Upper lobe of right lung (tissue), 1 donor: ENCODE measurements at regions not wholly inside any gene's neighbourhood (a gene's known extent, or its start where the extent isn't known, plus 50 kb on each side); places are given as distances from the start of the nearest gene placed in this dataset.
"Not testable (repeated sequence)": the region's sequence is repeated elsewhere in the genome, so short reads cannot be mapped to it uniquely, and the experiment has no call there.

ENCODE experiments used
- ATAC-seq: fragments of 200-7000 bp; cut with Tn5 transposase; one replicate; pipeline ENCODE4 v1.9.1; 2020; ENCODE audit warnings: mild to moderate bottlenecking, moderate library complexity
- DNase-seq: peaks from one replicate; pipeline ENCODE4 v3.0.0-alpha.2; 2020
- H3K27ac ChIP-seq: fragments of 200-600 bp; one replicate; pipeline ENCODE4 v1.8.0; 2022
- H3K27me3 ChIP-seq: fragments of 200-600 bp; one replicate; pipeline ENCODE4 v1.8.0; 2022; ENCODE audit warnings: mild to moderate bottlenecking
- H3K36me3 ChIP-seq: fragments of 200-600 bp; one replicate; pipeline ENCODE4 v1.8.0; 2022
- H3K4me1 ChIP-seq: fragments of 200-600 bp; one replicate; pipeline ENCODE4 v1.8.0; 2022
- H3K4me3 ChIP-seq: fragments of 200-600 bp; one replicate; pipeline ENCODE4 v1.8.0; 2022; ENCODE audit warnings: mild to moderate bottlenecking
- H3K9me3 ChIP-seq: fragments of 200-600 bp; one replicate; pipeline ENCODE4 v1.8.0; 2022
- intact Hi-C: fragments of 100-400 bp; cut with DNase I; formaldehyde crosslinking; loops from one replicate; pipeline ENCODE4 v1.11.0; 2022
- TF ChIP-seq, protein P1 (sequence below): fragments of 200-600 bp; IDR thresholded peaks from one replicate; pipeline ENCODE4 v1.8.0; 2022; ENCODE audit warnings: antibody characterized with exemption
- donor health status: DM: no; HTN: yes; CAD: no; lungs with severe emphysema.

DNA sequence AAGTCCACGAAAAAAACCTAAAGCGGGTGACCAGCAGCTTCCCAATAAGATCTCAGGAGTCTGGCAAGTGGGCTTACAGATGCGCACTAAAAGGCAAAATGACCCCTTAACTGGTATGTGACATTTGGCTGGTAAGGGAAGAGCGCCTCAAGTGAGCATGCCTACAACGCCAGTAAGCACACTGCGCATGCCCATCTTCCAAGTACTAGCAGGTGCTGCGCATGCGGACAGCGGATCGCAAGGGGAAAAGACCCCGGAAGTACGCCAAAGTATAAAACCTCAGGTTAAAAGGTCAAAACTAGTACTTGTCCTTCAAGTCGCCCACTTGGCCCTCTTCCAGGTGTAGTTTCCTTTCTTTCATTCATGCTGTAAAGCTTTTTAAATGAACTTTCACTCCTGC lies 518.5 kb upstream of the MDGA2 start:
- TF ChIP-seq, protein P1, sequence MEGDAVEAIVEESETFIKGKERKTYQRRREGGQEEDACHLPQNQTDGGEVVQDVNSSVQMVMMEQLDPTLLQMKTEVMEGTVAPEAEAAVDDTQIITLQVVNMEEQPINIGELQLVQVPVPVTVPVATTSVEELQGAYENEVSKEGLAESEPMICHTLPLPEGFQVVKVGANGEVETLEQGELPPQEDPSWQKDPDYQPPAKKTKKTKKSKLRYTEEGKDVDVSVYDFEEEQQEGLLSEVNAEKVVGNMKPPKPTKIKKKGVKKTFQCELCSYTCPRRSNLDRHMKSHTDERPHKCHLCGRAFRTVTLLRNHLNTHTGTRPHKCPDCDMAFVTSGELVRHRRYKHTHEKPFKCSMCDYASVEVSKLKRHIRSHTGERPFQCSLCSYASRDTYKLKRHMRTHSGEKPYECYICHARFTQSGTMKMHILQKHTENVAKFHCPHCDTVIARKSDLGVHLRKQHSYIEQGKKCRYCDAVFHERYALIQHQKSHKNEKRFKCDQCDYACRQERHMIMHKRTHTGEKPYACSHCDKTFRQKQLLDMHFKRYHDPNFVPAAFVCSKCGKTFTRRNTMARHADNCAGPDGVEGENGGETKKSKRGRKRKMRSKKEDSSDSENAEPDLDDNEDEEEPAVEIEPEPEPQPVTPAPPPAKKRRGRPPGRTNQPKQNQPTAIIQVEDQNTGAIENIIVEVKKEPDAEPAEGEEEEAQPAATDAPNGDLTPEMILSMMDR = no peak
- intact Hi-C loops = no loop called here

DNA sequence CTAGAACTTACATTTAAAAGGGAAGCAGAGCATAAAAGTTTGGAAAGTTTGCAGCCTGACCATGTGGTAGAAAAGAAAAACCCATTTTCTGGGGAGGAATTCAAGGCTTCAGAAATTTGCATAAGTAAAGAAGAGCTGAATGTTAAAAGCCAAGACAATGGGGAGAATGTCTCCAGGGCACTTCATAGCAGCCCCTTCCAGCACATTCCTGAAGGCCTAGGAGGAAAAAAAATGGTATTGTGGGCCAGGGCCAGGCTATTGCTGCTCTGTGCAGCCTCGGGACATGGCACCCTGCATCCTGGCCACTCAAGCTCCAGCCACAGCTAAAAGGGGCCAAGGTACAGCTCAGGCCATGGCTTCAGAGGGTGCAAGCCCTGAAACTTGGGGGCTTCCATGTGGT lies 474.2 kb upstream of the MDGA2 start:
- DNase-seq, H3K9me3 ChIP-seq, intact Hi-C loops, H3K27me3 ChIP-seq, H3K27ac ChIP-seq, H3K4me3 ChIP-seq, H3K36me3 ChIP-seq, ATAC-seq, H3K4me1 ChIP-seq: not testable (repeated sequence)

More for the DNA sequence above, 518.5 kb upstream of the MDGA2 start:
- no peaks in the 10 kb centered on the region for H3K4me1 ChIP-seq
- H3K27ac ChIP-seq = no peak overlapping the region
- no peak for DNase-seq
- H3K27me3 ChIP-seq = no peaks in the 10 kb centered on the region
- H3K9me3 ChIP-seq = no peaks in the 10 kb centered on the region
- no peak overlapping the region for H3K4me3 ChIP-seq
- H3K36me3 ChIP-seq = no peaks in the 10 kb centered on the region
- ATAC-seq = no peak

DNA sequence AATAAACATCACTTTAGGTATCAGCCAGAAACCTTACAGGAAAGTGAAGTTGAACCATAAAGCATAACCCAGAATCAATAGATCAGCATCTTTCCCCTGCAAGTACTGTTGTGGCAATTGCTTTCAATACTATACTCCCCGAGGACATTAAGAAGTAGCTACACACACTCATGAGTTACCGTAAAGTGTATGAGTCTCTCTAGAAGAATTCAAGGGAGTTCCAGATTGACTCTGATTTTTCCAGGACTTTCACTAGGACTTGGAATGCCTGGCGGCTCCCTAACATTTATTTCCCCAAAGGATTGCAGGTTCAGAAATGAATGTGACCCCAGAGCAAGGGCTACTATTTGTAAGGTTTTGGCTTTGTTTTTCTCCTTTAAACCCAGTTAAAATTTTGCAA lies 465.4 kb upstream of the MDGA2 start:
- no peaks in the 10 kb centered on the region for H3K4me1 ChIP-seq
- no peak overlapping the region for H3K27ac ChIP-seq
- H3K4me3 ChIP-seq = no peak overlapping the region
- TF ChIP-seq, protein P1 = no peak
- H3K36me3 ChIP-seq = no peaks in the 10 kb centered on the region
- H3K27me3 ChIP-seq = no peaks in the 10 kb centered on the region
- H3K9me3 ChIP-seq = no peaks in the 10 kb centered on the region
- ATAC-seq = no peak
- no peak for DNase-seq
- intact Hi-C loops = no loop called here

DNA sequence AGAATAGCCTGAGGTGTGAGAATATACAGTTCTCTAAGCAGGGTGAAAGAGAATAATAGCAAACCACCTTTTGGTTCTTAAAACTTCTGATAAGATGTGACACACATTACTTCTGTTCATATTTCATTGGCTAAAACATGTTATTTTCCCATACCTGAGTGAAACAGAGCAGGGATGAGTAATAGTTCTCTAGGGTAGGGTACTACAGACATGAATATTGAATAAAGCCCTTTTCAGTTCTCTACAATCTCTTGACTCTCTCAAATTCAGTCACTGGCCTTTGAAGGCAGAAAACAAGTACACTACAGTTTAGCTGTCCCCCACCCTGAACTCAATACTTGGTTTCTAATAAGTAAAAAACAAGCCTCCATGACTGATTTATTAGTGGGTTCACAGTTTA lies 454.1 kb upstream of the MDGA2 start:
- H3K4me3 ChIP-seq = no peak overlapping the region
- intact Hi-C loops = no loop called here
- no peaks in the 10 kb centered on the region for H3K27me3 ChIP-seq
- DNase-seq = no peak
- H3K4me1 ChIP-seq = no peaks in the 10 kb centered on the region
- H3K27ac ChIP-seq = no peak overlapping the region
- H3K9me3 ChIP-seq = no peaks in the 10 kb centered on the region
- TF ChIP-seq, protein P1 = no peak
- no peaks in the 10 kb centered on the region for H3K36me3 ChIP-seq
- ATAC-seq = no peak

DNA sequence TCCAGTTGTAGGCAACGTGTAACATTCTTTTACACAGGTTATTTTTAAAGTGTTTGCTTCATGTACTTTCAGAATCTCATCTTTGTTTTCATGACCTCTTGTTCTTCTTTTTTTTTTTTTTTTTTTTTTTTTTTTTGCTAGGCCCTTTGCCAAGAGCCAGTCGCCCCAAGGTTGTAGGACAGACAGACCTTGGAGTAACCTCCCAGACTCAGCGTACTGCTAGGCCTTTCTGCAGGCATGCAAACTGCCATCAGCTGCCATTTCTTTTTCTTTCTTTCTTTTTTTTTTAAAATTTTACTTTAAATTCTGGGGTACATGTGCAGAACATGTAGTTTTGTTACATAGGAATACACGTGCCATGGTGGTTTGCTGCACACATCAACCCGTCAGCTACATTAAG lies 452.3 kb upstream of the MDGA2 start:
- Histone ChIP-seq H3K9me3 (no peaks in the 10 kb centered on the region), H3K36me3 (no peaks in the 10 kb centered on the region), H3K4me1 (no peaks in the 10 kb centered on the region), H3K27me3 (no peaks in the 10 kb centered on the region), H3K4me3 (no peak overlapping the region), H3K27ac (no peak overlapping the region)
- TF ChIP-seq, protein P1 = no peak
- ATAC-seq (no peak), DNase-seq (no peak)
- intact Hi-C loops = no loop called here

DNA sequence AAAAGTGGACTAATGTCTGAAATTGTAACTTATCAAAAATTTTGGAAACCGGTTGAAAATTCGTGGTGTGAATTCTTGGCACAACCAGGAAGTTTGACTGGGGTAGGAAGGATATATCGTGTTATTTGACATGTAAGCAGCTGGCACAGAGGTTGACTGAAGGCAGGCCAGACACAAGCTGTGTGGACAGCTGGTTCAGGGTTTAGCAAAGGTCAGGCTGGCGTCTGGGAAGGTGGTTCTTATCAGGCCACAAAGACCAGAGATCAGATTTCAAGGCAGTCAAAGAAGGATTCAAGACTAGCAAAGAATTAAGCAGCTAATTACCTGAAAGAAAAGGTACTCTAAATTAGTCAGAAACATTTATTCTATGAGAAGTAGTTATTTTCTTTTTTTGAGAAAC lies 450.2 kb upstream of the MDGA2 start:
- Histone ChIP-seq H3K4me1 (no peaks in the 10 kb centered on the region), H3K27me3 (no peaks in the 10 kb centered on the region), H3K36me3 (no peaks in the 10 kb centered on the region), H3K4me3 (no peak overlapping the region), H3K27ac (no peak overlapping the region), H3K9me3 (no peaks in the 10 kb centered on the region)
- no peak for ATAC-seq
- DNase-seq = no peak
- TF ChIP-seq, protein P1 = no peak
- intact Hi-C loops = no loop called here
